Osteoblast (primary cell): ENCODE measurements at regions not wholly inside any gene's neighbourhood (a gene's known extent, or its start where the extent isn't known, plus 50 kb on each side); places are given as distances from the start of the nearest gene placed in this dataset.

Experiments used
- DNase-seq: peaks from one replicate; pipeline ENCODE4 v3.0.0; 2011; ENCODE audit warnings: low spot score, mixed read lengths; ENCODE audit not compliant: insufficient read length; ENCODE audit errors: missing footprints
- H2AFZ ChIP-seq: 2 replicates; pipeline ENCODE4 v1.6.0; 2011; ENCODE audit warnings: mild to moderate bottlenecking, low read length
- H3K27ac ChIP-seq: 2 replicates; pipeline ENCODE4 v1.5.1; 2011; ENCODE audit warnings: mild to moderate bottlenecking, low read depth, low read length, moderate library complexity
- H3K27me3 ChIP-seq: 2 replicates; pipeline ENCODE4 v1.6.0; 2012; ENCODE audit warnings: mild to moderate bottlenecking, control low read depth, inconsistent platforms, low read length, moderate library complexity; ENCODE audit not compliant: insufficient read depth
- H3K36me3 ChIP-seq: 2 replicates; pipeline ENCODE4 v1.5.1; 2011; ENCODE audit warnings: mild to moderate bottlenecking, low read length, control low read depth, moderate library complexity; ENCODE audit not compliant: insufficient read depth
- H3K4me1 ChIP-seq: 2 replicates; pipeline ENCODE4 v1.5.1; 2011; ENCODE audit warnings: mild to moderate bottlenecking, low read length, control low read depth, moderate library complexity; ENCODE audit not compliant: insufficient read depth
- H3K4me2 ChIP-seq: 2 replicates; pipeline ENCODE4 v1.6.0; 2011; ENCODE audit warnings: mild to moderate bottlenecking, low read length; ENCODE audit not compliant: insufficient read depth
- H3K4me3 ChIP-seq: fragments of 200-600 bp; sonication (generic); 3 replicates; pipeline ENCODE4 v1.5.1; 2012; ENCODE audit warnings: mild to moderate bottlenecking, low read length, inconsistent platforms; ENCODE audit not compliant: insufficient read depth
- H3K79me2 ChIP-seq: 2 replicates; pipeline ENCODE4 v1.6.0; 2012; ENCODE audit warnings: mild to moderate bottlenecking, low read length, control low read depth, inconsistent platforms; ENCODE audit not compliant: insufficient read depth
- H3K9me3 ChIP-seq: 2 replicates; pipeline ENCODE4 v1.5.1; 2011; ENCODE audit warnings: low read depth, low read length, control low read depth
- H4K20me1 ChIP-seq: 2 replicates; pipeline ENCODE4 v1.6.0; 2012; ENCODE audit warnings: mild to moderate bottlenecking, low read length, control low read depth; ENCODE audit not compliant: insufficient read depth
- CTCF ChIP-seq: IDR thresholded peaks from 2 replicates; pipeline ENCODE4 v1.5.1; 2011; ENCODE audit warnings: mild to moderate bottlenecking, low read depth, low read length, moderate library complexity; ENCODE audit errors: extremely low read depth

GRCh38 chrX:39765327-39765726 lies 332.4 kb downstream of the BCOR start:
- no peak overlapping the region for H3K27ac ChIP-seq
- TF ChIP-seq CTCF: no peak
- no peak for DNase-seq
- no peak overlapping the region for H3K4me3 ChIP-seq
- H3K4me2 ChIP-seq: no peak overlapping the region
- no peaks in the 10 kb centered on the region for H4K20me1 ChIP-seq
- H3K27me3 ChIP-seq: no peaks in the 10 kb centered on the region
- no peaks in the 10 kb centered on the region for H3K9me3 ChIP-seq
- H3K79me2 ChIP-seq: no peaks in the 10 kb centered on the region
- H3K4me1 ChIP-seq: peaks cover 3% of the 10 kb centered on the region
- no peaks in the 10 kb centered on the region for H3K36me3 ChIP-seq
- no peak overlapping the region for H2AFZ ChIP-seq

- no peak overlapping the region for H2AFZ ChIP-seq
Observed at GRCh38 chrX:39766085-39766726, 331.6 kb downstream of the BCOR start.

GRCh38 chrX:39766855-39767254 lies 330.9 kb downstream of the BCOR start:
- no peak overlapping the region for H3K4me3 ChIP-seq
- H2AFZ ChIP-seq: no peak overlapping the region
- no peak overlapping the region for H3K4me2 ChIP-seq
- H4K20me1 ChIP-seq: no peaks in the 10 kb centered on the region
- no peak overlapping the region for H3K27ac ChIP-seq
- H3K36me3 ChIP-seq: no peaks in the 10 kb centered on the region
- no peaks in the 10 kb centered on the region for H3K9me3 ChIP-seq
- H3K4me1 ChIP-seq: peaks cover 3% of the 10 kb centered on the region
- H3K27me3 ChIP-seq: no peaks in the 10 kb centered on the region
- no peak for TF ChIP-seq CTCF
- no peaks in the 10 kb centered on the region for H3K79me2 ChIP-seq
- peak; percentile 52 for DNase-seq

More at GRCh38 chrX:39766085-39766726, 331.6 kb downstream of the BCOR start:
- no peaks in the 10 kb centered on the region for H3K9me3 ChIP-seq
- H4K20me1 ChIP-seq: no peaks in the 10 kb centered on the region
- H3K27ac ChIP-seq: no peak overlapping the region
- no peak overlapping the region for H3K4me2 ChIP-seq
- H3K4me3 ChIP-seq: no peak overlapping the region
- H3K27me3 ChIP-seq: no peaks in the 10 kb centered on the region
- H3K79me2 ChIP-seq: no peaks in the 10 kb centered on the region
- no peak for TF ChIP-seq CTCF
- DNase-seq: no peak
- no peaks in the 10 kb centered on the region for H3K36me3 ChIP-seq
- H3K4me1 ChIP-seq: no peaks in the 10 kb centered on the region

GRCh38 chrX:39767446-39767845 lies 330.3 kb downstream of the BCOR start:
- Histone ChIP-seq H3K27me3 (peaks cover under 1% of the 10 kb centered on the region), H3K27ac (no peak overlapping the region), H3K4me3 (no peak overlapping the region), H3K9me3 (no peaks in the 10 kb centered on the region), H3K4me2 (peak overlapping the region; percentile 38), H3K79me2 (no peaks in the 10 kb centered on the region), H3K36me3 (no peaks in the 10 kb centered on the region), H2AFZ (no peak overlapping the region), H3K4me1 (peaks cover 6% of the 10 kb centered on the region), H4K20me1 (no peaks in the 10 kb centered on the region)
- no peak for TF ChIP-seq CTCF
- DNase-seq: no peak
